ENCODE measurements at regions not wholly inside any gene's neighbourhood (a gene's known extent, or its start where the extent isn't known, plus 50 kb on each side); places are given as distances from the start of the nearest gene placed in this dataset.

DNA sequence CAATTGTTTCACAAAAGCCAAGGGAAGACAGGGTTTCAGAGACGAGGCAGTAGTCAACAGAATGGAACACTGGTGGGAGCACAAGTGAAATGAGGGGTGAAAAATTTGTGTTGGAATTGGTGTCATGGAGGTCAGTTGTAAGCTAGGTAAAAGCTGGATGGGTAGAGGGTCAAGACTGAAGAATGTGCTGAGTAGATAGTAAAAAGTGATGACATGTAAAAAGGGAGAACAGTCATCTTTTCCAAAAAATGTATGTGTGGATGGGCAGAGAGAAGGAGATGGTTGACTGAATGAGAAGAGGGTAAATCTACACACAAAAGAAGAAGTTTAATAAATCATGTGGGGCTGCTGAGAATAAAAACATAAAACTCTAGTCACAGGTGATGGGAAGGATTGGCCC lies 92.7 kb upstream of the COL3A1 start:
- Mint-ChIP-seq H3K4me1 (ENCODE audit: low read depth) (no peaks in the 10 kb centered on the region), H3K4me3 (ENCODE audit: low read depth) (no peak overlapping the region), H3K27me3 (no peaks in the 10 kb centered on the region), H3K36me3 (ENCODE audit: insufficient read depth) (no peaks in the 10 kb centered on the region), H3K9me3 (ENCODE audit: low read depth) (no peaks in the 10 kb centered on the region), H3K27ac (no peak overlapping the region)
- TF ChIP-seq, protein P1, sequence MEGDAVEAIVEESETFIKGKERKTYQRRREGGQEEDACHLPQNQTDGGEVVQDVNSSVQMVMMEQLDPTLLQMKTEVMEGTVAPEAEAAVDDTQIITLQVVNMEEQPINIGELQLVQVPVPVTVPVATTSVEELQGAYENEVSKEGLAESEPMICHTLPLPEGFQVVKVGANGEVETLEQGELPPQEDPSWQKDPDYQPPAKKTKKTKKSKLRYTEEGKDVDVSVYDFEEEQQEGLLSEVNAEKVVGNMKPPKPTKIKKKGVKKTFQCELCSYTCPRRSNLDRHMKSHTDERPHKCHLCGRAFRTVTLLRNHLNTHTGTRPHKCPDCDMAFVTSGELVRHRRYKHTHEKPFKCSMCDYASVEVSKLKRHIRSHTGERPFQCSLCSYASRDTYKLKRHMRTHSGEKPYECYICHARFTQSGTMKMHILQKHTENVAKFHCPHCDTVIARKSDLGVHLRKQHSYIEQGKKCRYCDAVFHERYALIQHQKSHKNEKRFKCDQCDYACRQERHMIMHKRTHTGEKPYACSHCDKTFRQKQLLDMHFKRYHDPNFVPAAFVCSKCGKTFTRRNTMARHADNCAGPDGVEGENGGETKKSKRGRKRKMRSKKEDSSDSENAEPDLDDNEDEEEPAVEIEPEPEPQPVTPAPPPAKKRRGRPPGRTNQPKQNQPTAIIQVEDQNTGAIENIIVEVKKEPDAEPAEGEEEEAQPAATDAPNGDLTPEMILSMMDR (IDR thresholded peaks at IDR 0.05; ENCODE audit: unreplicated experiment), result no peak
- no peak for DNase-seq (ENCODE audit: low spot score, unreplicated experiment)

DNA sequence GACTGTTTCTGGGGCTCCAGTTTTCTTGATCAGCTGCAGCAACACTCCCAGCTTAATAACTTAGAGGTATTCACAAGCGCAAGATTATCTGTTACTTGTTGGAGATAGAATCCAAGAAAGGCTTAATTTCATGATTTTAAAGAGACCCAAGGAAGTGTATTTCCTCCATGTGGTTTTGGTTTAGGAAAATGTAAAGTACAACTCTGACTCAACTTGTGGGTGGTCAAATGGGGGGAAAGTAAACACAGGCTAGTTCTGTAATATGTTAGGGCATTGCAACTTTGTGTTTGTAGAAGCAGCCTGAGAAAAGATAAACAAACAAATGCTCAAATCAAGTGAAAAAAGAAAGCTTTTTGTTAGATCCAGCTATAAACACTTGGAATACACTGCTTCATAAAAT lies 90.1 kb upstream of the COL3A1 start:
- Mint-ChIP-seq H3K9me3 (ENCODE audit: low read depth) (peaks cover 6% of the 10 kb centered on the region), H3K4me1 (ENCODE audit: low read depth) (no peaks in the 10 kb centered on the region), H3K36me3 (ENCODE audit: insufficient read depth) (no peaks in the 10 kb centered on the region), H3K27me3 (no peaks in the 10 kb centered on the region), H3K4me3 (ENCODE audit: low read depth) (no peak overlapping the region), H3K27ac (no peak overlapping the region)
- TF ChIP-seq, protein P1 (IDR thresholded peaks at IDR 0.05; ENCODE audit: unreplicated experiment), result no peak
- DNase-seq (ENCODE audit: low spot score, unreplicated experiment), result no peak

DNA sequence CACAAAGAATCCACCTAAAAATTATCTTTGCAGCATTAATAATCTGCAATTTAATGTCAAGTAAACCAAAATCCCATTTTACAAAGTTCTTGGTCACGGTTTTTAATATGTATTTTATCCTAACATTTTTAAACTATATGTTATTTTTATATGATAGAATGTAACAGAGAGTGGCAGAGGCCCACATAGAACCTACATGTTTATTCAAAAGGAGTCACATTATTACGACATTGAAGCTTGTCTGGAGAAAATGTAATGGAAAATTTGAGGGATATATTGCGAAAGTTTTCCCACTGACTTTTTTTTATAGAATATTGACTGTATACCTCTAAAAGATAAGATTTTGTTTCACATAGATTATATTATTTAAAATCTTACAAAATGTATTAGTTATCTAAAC lies 89.7 kb upstream of the COL3A1 start:
- Mint-ChIP-seq H3K4me1 (ENCODE audit: low read depth) (no peaks in the 10 kb centered on the region), H3K36me3 (ENCODE audit: insufficient read depth) (no peaks in the 10 kb centered on the region), H3K9me3 (ENCODE audit: low read depth) (peaks cover 8% of the 10 kb centered on the region), H3K27ac (no peak overlapping the region), H3K4me3 (ENCODE audit: low read depth) (no peak overlapping the region), H3K27me3 (no peaks in the 10 kb centered on the region)
- no peak for DNase-seq (ENCODE audit: low spot score, unreplicated experiment)
- TF ChIP-seq, protein P1 (IDR thresholded peaks at IDR 0.05; ENCODE audit: unreplicated experiment), result no peak

DNA sequence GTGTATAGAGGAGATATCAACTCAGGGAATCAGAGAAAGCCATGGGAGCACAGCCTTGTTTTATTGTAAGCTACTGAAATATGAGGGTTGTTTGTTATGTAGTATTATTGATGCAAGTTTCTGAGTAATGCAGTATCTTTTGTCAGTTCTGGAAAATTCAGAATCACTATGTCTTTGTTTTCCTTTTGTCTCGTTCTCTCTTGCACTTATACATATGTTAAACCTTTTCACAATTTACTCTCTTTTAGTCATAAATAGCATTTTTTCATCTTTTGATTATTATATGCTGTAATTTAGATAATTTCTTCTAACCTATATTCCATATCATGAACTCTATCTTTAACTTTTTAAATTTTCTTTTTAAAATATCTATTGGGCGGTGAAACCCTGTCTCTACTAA lies 85.0 kb upstream of the COL3A1 start:
- no peaks in the 10 kb centered on the region for H3K27me3 Mint-ChIP-seq
- H3K9me3 Mint-ChIP-seq (ENCODE audit: low read depth), result peaks cover 11% of the 10 kb centered on the region
- no peak overlapping the region for H3K4me3 Mint-ChIP-seq (ENCODE audit: low read depth)
- H3K27ac Mint-ChIP-seq, result no peak overlapping the region
- no peaks in the 10 kb centered on the region for H3K4me1 Mint-ChIP-seq (ENCODE audit: low read depth)
- H3K36me3 Mint-ChIP-seq (ENCODE audit: insufficient read depth), result no peaks in the 10 kb centered on the region
- TF ChIP-seq, protein P1 (IDR thresholded peaks at IDR 0.05; ENCODE audit: unreplicated experiment), result no peak
- DNase-seq (ENCODE audit: low spot score, unreplicated experiment), result no peak

DNA sequence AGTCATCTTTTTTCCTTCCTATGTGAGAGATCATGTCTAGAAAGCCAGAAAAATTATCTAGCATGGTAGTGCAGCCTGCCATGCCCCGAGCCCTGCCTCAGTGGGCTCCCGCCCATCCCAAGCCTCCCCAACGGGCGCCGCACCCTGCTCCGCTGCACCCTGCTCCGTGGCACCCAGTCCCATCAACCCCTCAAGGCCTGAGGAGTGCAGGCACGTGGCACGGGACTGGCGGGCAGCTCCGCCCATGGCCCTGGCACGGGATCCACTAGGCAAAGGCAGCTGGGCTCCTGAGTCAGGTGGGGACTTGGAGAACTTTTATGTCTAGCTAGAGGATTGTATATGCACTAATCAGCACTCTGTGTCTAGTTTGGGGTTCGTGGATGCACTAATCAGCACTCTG lies 83.4 kb upstream of the COL3A1 start:
- Mint-ChIP-seq H3K27me3 (no peaks in the 10 kb centered on the region), H3K27ac (no peak overlapping the region), H3K4me3 (ENCODE audit: low read depth) (no peak overlapping the region), H3K4me1 (ENCODE audit: low read depth) (no peaks in the 10 kb centered on the region), H3K36me3 (ENCODE audit: insufficient read depth) (no peaks in the 10 kb centered on the region), H3K9me3 (ENCODE audit: low read depth) (peaks cover 11% of the 10 kb centered on the region)
- no peak for DNase-seq (ENCODE audit: low spot score, unreplicated experiment)
- TF ChIP-seq, protein P1 (IDR thresholded peaks at IDR 0.05; ENCODE audit: unreplicated experiment), result no peak

All from progenitor cell of endocrine pancreas (in vitro differentiated cells).